WTC11 (cell line): ENCODE measurements at regions not wholly inside any gene's neighbourhood (a gene's known extent, or its start where the extent isn't known, plus 50 kb on each side); places are given as distances from the start of the nearest gene placed in this dataset.

ENCODE experiments used
- ATAC-seq: fragments of 200-7000 bp; cut with Tn5 transposase; 2 replicates; pipeline ENCODE4 v1.10.0; 2021; ENCODE audit warnings: mild to moderate bottlenecking, moderate library complexity
- CTCF ChIA-PET: fragments of 300-600 bp; sonication (Branson Sonifier 250); formaldehyde crosslinking; loops from one replicate; lab custom pipeline; 2021; ENCODE audit warnings: antibody characterized with exemption; lab: Charles Lee
- POLR2A ChIA-PET: fragments of 350-600 bp; sonication (Branson Sonifier 250); formaldehyde crosslinking; loops from one replicate; lab custom pipeline; 2021; ENCODE audit warnings: antibody characterized with exemption; lab: Charles Lee
- DNase-seq: peaks from one replicate; pipeline ENCODE4 v3.0.0; 2021; ENCODE audit warnings: low spot score
- H3K27ac Mint-ChIP-seq: 2 replicates; pipeline ENCODE4 v1.8.0; 2021; ENCODE audit warnings: mixed read lengths
- H3K27me3 Mint-ChIP-seq: 2 replicates; pipeline ENCODE4 v1.8.0; 2021; ENCODE audit warnings: low read depth, mild to moderate bottlenecking, moderate library complexity, mixed read lengths
- H3K36me3 Mint-ChIP-seq: 2 replicates; pipeline ENCODE4 v1.8.0; 2021; ENCODE audit warnings: mixed read lengths
- H3K4me1 Mint-ChIP-seq: 2 replicates; pipeline ENCODE4 v1.8.0; 2022; ENCODE audit warnings: mixed read lengths
- H3K4me3 Mint-ChIP-seq: 2 replicates; pipeline ENCODE4 v1.8.0; 2021; ENCODE audit warnings: mild to moderate bottlenecking, moderate library complexity, mixed read lengths
- H3K9me3 Mint-ChIP-seq: 2 replicates; pipeline ENCODE4 v1.8.0; 2021; ENCODE audit warnings: mixed read lengths
- ELF4 ChIP-seq: sonication (generic); formaldehyde crosslinking; IDR thresholded peaks from 2 replicates; pipeline ENCODE4 v1.8.1; 2022; ENCODE audit warnings: low read depth, mild to moderate bottlenecking, moderate library complexity, missing genetic modification reagents
- FOXJ3 ChIP-seq: sonication (generic); formaldehyde crosslinking; IDR thresholded peaks from 2 replicates; pipeline ENCODE4 v1.9.0; 2021; ENCODE audit warnings: missing genetic modification reagents, mild to moderate bottlenecking, borderline replicate concordance
- GRHL2 ChIP-seq: fragments of 250-450 bp; sonication (Bioruptor Pico); IDR thresholded peaks from 2 replicates; pipeline ENCODE4 v1.8.0; 2022; ENCODE audit warnings: mild to moderate bottlenecking, moderate library complexity; ENCODE audit not compliant: insufficient replicate concordance, severe bottlenecking
- GTF2I ChIP-seq: fragments of 250-450 bp; sonication (Bioruptor Pico); conservative IDR thresholded peaks from 2 replicates; pipeline ENCODE4 v1.4.0; 2021; ENCODE audit warnings: mild to moderate bottlenecking
- HMGA2 ChIP-seq: fragments of 250-450 bp; sonication (Bioruptor Pico); IDR thresholded peaks from 2 replicates; pipeline ENCODE4 v1.4.0; 2021; ENCODE audit warnings: mild to moderate bottlenecking, moderate library complexity
- ZNF121 ChIP-seq: sonication (generic); formaldehyde crosslinking; IDR thresholded peaks from 2 replicates; pipeline ENCODE4 v1.8.0; 2023; ENCODE audit warnings: missing genetic modification reagents
- ZNF138 ChIP-seq: sonication (generic); formaldehyde crosslinking; conservative IDR thresholded peaks from 2 replicates; pipeline ENCODE4 v1.8.1; 2022; ENCODE audit warnings: mild to moderate bottlenecking, moderate library complexity, missing genetic modification reagents
- ZNF232 ChIP-seq: sonication (generic); formaldehyde crosslinking; IDR thresholded peaks from 2 replicates; pipeline ENCODE4 v1.8.0; 2022; ENCODE audit warnings: mild to moderate bottlenecking, missing genetic modification reagents
- ZNF423 ChIP-seq: fragments of 250-450 bp; sonication (Bioruptor Pico); IDR thresholded peaks from 2 replicates; pipeline ENCODE4 v2.1.2; 2022; ENCODE audit warnings: mild to moderate bottlenecking, moderate library complexity
- TF ChIP-seq, protein P1 (sequence below): fragments of 250-450 bp; sonication (Bioruptor Pico); IDR thresholded peaks from 2 replicates; pipeline ENCODE4 v1.8.0; 2021; ENCODE audit warnings: mild to moderate bottlenecking
- TF ChIP-seq, protein P2 (sequence below): sonication (generic); formaldehyde crosslinking; IDR thresholded peaks from 2 replicates; pipeline ENCODE4 v1.8.0; 2023; ENCODE audit warnings: mild to moderate bottlenecking, missing genetic modification reagents
- TF ChIP-seq, protein P3 (sequence below): sonication (generic); formaldehyde crosslinking; IDR thresholded peaks from 2 replicates; pipeline ENCODE4 v1.8.1; 2023; ENCODE audit warnings: mild to moderate bottlenecking, missing genetic modification reagents, moderate library complexity
- TF ChIP-seq, protein P4 (sequence below): sonication (generic); formaldehyde crosslinking; IDR thresholded peaks from 2 replicates; pipeline ENCODE4 v1.8.1; 2022; ENCODE audit warnings: low read depth, missing genetic modification reagents, borderline replicate concordance
- TF ChIP-seq, protein P5 (sequence below): sonication (generic); formaldehyde crosslinking; IDR thresholded peaks from 2 replicates; pipeline ENCODE4 v1.8.1; 2022; ENCODE audit warnings: mild to moderate bottlenecking, moderate library complexity, missing genetic modification reagents
- TF ChIP-seq, protein P6 (sequence below): fragments of 200-600 bp; IDR thresholded peaks from 2 replicates; pipeline ENCODE4 v1.8.0; 2022; ENCODE audit warnings: antibody characterized with exemption
- TF ChIP-seq, protein P7 (sequence below): sonication (generic); formaldehyde crosslinking; IDR thresholded peaks from 2 replicates; pipeline ENCODE4 v1.8.1; 2023; ENCODE audit warnings: mild to moderate bottlenecking, moderate library complexity, missing genetic modification reagents

DNA sequence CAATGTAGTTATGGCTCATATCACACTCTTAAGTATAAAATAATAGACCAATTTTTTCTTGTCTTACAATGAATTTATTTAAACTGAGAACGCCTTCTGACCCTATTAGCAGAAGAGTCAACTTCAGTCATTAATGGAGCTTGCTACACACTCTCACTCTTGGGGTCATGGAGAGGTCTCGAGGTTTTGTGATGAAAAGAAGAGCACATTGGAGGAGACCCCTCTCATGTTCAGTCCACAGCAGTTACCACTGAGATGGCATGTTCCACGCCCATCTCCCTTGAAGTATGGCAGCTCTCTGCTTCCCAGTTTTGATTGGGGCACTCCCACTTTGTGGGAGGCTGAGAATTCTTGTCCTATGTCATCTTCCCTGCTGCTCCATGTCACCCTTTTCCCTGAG lies 266.4 kb downstream of the RPS29 start:
- Mint-ChIP-seq H3K4me3 (no peak overlapping the region), H3K27me3 (peaks cover 7% of the 10 kb centered on the region), H3K9me3 (peaks cover 37% of the 10 kb centered on the region), H3K27ac (no peak overlapping the region), H3K4me1 (no peaks in the 10 kb centered on the region), H3K36me3 (no peaks in the 10 kb centered on the region)
- ATAC-seq = no peak
- CTCF ChIA-PET = no interaction called here
- TF ChIP-seq, protein P1, sequence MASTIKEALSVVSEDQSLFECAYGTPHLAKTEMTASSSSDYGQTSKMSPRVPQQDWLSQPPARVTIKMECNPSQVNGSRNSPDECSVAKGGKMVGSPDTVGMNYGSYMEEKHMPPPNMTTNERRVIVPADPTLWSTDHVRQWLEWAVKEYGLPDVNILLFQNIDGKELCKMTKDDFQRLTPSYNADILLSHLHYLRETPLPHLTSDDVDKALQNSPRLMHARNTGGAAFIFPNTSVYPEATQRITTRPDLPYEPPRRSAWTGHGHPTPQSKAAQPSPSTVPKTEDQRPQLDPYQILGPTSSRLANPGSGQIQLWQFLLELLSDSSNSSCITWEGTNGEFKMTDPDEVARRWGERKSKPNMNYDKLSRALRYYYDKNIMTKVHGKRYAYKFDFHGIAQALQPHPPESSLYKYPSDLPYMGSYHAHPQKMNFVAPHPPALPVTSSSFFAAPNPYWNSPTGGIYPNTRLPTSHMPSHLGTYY (CRISPR knock-in tag) = no peak
- TF ChIP-seq FOXJ3 = no peak
- TF ChIP-seq, protein P2, sequence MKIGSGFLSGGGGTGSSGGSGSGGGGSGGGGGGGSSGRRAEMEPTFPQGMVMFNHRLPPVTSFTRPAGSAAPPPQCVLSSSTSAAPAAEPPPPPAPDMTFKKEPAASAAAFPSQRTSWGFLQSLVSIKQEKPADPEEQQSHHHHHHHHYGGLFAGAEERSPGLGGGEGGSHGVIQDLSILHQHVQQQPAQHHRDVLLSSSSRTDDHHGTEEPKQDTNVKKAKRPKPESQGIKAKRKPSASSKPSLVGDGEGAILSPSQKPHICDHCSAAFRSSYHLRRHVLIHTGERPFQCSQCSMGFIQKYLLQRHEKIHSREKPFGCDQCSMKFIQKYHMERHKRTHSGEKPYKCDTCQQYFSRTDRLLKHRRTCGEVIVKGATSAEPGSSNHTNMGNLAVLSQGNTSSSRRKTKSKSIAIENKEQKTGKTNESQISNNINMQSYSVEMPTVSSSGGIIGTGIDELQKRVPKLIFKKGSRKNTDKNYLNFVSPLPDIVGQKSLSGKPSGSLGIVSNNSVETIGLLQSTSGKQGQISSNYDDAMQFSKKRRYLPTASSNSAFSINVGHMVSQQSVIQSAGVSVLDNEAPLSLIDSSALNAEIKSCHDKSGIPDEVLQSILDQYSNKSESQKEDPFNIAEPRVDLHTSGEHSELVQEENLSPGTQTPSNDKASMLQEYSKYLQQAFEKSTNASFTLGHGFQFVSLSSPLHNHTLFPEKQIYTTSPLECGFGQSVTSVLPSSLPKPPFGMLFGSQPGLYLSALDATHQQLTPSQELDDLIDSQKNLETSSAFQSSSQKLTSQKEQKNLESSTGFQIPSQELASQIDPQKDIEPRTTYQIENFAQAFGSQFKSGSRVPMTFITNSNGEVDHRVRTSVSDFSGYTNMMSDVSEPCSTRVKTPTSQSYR (CRISPR knock-in tag) = no peak
- POLR2A ChIA-PET = no interaction called here
- DNase-seq = no peak

DNA sequence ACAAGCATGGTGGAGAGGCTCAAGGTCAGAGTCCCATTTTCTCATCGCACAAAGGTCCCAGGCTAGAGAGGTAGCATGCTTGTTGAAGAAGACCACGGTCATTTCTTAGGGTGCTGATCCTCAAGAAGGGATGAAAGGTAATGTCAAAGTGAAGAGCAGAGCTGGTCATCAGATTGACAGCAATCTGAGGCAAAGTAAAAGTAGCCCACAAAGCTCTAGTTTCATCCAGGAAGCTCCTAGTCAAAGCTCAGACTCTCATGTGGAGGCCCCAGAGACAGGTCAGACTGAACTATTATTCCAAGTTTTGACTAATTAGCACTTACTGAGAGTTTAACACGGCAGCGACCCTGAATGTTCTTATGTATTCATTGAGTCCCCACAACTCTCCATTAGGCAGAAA lies 270.6 kb downstream of the RPS29 start:
- TF ChIP-seq, protein P3, sequence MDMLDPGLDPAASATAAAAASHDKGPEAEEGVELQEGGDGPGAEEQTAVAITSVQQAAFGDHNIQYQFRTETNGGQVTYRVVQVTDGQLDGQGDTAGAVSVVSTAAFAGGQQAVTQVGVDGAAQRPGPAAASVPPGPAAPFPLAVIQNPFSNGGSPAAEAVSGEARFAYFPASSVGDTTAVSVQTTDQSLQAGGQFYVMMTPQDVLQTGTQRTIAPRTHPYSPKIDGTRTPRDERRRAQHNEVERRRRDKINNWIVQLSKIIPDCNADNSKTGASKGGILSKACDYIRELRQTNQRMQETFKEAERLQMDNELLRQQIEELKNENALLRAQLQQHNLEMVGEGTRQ (CRISPR knock-in tag) = no peak
- TF ChIP-seq ZNF121 (no peak), GRHL2 (CRISPR knock-in tag) (no peak), ELF4 (CRISPR knock-in tag) (no peak)
- TF ChIP-seq, protein P4, sequence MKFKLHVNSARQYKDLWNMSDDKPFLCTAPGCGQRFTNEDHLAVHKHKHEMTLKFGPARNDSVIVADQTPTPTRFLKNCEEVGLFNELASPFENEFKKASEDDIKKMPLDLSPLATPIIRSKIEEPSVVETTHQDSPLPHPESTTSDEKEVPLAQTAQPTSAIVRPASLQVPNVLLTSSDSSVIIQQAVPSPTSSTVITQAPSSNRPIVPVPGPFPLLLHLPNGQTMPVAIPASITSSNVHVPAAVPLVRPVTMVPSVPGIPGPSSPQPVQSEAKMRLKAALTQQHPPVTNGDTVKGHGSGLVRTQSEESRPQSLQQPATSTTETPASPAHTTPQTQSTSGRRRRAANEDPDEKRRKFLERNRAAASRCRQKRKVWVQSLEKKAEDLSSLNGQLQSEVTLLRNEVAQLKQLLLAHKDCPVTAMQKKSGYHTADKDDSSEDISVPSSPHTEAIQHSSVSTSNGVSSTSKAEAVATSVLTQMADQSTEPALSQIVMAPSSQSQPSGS = no peak
- TF ChIP-seq, protein P5, sequence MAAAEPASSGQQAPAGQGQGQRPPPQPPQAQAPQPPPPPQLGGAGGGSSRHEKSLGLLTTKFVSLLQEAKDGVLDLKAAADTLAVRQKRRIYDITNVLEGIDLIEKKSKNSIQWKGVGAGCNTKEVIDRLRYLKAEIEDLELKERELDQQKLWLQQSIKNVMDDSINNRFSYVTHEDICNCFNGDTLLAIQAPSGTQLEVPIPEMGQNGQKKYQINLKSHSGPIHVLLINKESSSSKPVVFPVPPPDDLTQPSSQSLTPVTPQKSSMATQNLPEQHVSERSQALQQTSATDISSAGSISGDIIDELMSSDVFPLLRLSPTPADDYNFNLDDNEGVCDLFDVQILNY (CRISPR knock-in tag) = no peak
- Mint-ChIP-seq H3K9me3 (peaks cover 31% of the 10 kb centered on the region), H3K4me1 (peaks cover 3% of the 10 kb centered on the region), H3K27ac (no peak overlapping the region), H3K27me3 (peaks cover 7% of the 10 kb centered on the region), H3K36me3 (no peaks in the 10 kb centered on the region), H3K4me3 (no peak overlapping the region)
- POLR2A ChIA-PET = no interaction called here
- CTCF ChIA-PET = no interaction called here
- no peak for DNase-seq
- ATAC-seq = no peak

DNA sequence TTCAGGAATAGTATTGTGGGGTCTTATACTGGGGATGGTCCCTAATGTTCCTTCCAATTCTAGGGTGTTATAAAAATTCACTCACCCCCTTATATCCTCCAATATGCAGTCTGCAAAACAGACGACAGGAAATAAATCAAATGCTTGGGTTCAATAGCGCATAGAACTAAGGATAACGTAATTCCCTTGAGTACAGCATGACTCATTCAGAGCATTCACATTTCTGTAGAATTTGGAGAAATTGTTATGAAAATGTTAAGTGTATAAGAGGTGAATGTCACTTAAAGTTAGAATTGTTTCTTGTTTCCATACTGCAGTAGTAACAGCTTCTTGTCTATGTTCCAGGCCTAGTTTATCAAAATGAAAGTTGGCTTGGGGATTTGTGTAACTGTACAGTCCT lies 271.4 kb downstream of the RPS29 start:
- Mint-ChIP-seq H3K27me3 (peaks cover 7% of the 10 kb centered on the region), H3K27ac (no peak overlapping the region), H3K4me1 (peaks cover 4% of the 10 kb centered on the region)
- DNase-seq (no peak), ATAC-seq (no peak)
- CTCF ChIA-PET = no interaction called here
- POLR2A ChIA-PET = no interaction called here
- TF ChIP-seq ZNF232 (CRISPR knock-in tag) (no peak), ZNF138 (no peak), FOXJ3 (no peak), ZNF423 (CRISPR knock-in tag) (no peak), GTF2I (no peak), HMGA2 (CRISPR knock-in tag) (no peak)
- TF ChIP-seq, protein P6, sequence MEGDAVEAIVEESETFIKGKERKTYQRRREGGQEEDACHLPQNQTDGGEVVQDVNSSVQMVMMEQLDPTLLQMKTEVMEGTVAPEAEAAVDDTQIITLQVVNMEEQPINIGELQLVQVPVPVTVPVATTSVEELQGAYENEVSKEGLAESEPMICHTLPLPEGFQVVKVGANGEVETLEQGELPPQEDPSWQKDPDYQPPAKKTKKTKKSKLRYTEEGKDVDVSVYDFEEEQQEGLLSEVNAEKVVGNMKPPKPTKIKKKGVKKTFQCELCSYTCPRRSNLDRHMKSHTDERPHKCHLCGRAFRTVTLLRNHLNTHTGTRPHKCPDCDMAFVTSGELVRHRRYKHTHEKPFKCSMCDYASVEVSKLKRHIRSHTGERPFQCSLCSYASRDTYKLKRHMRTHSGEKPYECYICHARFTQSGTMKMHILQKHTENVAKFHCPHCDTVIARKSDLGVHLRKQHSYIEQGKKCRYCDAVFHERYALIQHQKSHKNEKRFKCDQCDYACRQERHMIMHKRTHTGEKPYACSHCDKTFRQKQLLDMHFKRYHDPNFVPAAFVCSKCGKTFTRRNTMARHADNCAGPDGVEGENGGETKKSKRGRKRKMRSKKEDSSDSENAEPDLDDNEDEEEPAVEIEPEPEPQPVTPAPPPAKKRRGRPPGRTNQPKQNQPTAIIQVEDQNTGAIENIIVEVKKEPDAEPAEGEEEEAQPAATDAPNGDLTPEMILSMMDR = no peak
- TF ChIP-seq, protein P7, sequence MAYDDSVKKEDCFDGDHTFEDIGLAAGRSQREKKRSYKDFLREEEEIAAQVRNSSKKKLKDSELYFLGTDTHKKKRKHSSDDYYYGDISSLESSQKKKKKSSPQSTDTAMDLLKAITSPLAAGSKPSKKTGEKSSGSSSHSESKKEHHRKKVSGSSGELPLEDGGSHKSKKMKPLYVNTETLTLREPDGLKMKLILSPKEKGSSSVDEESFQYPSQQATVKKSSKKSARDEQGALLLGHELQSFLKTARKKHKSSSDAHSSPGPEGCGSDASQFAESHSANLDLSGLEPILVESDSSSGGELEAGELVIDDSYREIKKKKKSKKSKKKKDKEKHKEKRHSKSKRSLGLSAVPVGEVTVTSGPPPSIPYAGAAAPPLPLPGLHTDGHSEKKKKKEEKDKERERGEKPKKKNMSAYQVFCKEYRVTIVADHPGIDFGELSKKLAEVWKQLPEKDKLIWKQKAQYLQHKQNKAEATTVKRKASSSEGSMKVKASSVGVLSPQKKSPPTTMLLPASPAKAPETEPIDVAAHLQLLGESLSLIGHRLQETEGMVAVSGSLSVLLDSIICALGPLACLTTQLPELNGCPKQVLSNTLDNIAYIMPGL (CRISPR knock-in tag) = no peak
- TF ChIP-seq, all 79 proteins: peak for 0
- H3K9me3 Mint-ChIP-seq = peaks cover 26% of the 10 kb centered on the region
- H3K36me3 Mint-ChIP-seq = no peaks in the 10 kb centered on the region
- no peak overlapping the region for H3K4me3 Mint-ChIP-seq
